CD14-positive monocyte (primary cell): ENCODE measurements at regions not wholly inside any gene's neighbourhood (a gene's known extent, or its start where the extent isn't known, plus 50 kb on each side); places are given as distances from the start of the nearest gene placed in this dataset.

Experiments
- DNase-seq, 3 donors: peaks; one replicate each; pipeline ENCODE4 v3.0.0-alpha.2; 2011 to 2022
- H2AFZ ChIP-seq: 2 replicates; pipeline ENCODE4 v1.6.0; 2012; ENCODE audit warnings: mild to moderate bottlenecking, low read depth, low read length, inconsistent platforms; ENCODE audit not compliant: insufficient read depth, poor library complexity, severe bottlenecking
- H3K27ac ChIP-seq, 2 donors: 1 replicate in 1 of 2; 2 replicates in 1 of 2; pipeline ENCODE4 v1.5.1; 2012 to 2013; ENCODE audit warnings: low read length in 2 of 2, control low read depth in 1 of 2, inconsistent platforms in 1 of 2, low read depth in 1 of 2, mild to moderate bottlenecking in 1 of 2
- H3K27me3 ChIP-seq, 2 donors: one replicate each; pipeline versions ENCODE4 v1.6.0 to v1.6.1; 2011 to 2013; ENCODE audit warnings: low read length in 2 of 2; ENCODE audit not compliant: control insufficient read depth in 2 of 2, insufficient read depth in 2 of 2
- H3K36me3 ChIP-seq, 2 donors: replicated peaks in 1 of 2; 1 replicate in 1 of 2; 2 replicates in 1 of 2; pipeline versions ENCODE4 v1.5.1 to v1.6.1; 2012 to 2013; ENCODE audit warnings: low read length in 2 of 2, control low read depth in 1 of 2, inconsistent platforms in 1 of 2, mild to moderate bottlenecking in 1 of 2; ENCODE audit not compliant: insufficient read depth in 2 of 2, control insufficient read depth in 1 of 2
- H3K4me1 ChIP-seq, 2 donors: 1 replicate in 1 of 2; 2 replicates in 1 of 2; pipeline versions ENCODE4 v1.5.1 to v1.6.1; 2012 to 2013; ENCODE audit warnings: low read length in 2 of 2, control low read depth in 1 of 2, inconsistent platforms in 1 of 2, mild to moderate bottlenecking in 1 of 2, moderate library complexity in 1 of 2; ENCODE audit not compliant: insufficient read depth in 2 of 2, control insufficient read depth in 1 of 2
- H3K4me2 ChIP-seq: replicated peaks from 2 replicates; pipeline ENCODE3; 2012; ENCODE audit warnings: low read length, moderate library complexity, mild to moderate bottlenecking; ENCODE audit not compliant: poor library complexity, severe bottlenecking; ENCODE audit errors: extremely low read depth
- H3K4me3 ChIP-seq, 3 experiments: fragments of 200-600 bp in 1 of 3; sonication (generic) in 1 of 3; replicated peaks in 1 of 3; 1 replicate in 2 of 3; 2 replicates in 1 of 3; pipeline ENCODE4 v1.5.1; 2011 to 2013; ENCODE audit warnings: low read length in 3 of 3, mild to moderate bottlenecking in 3 of 3, control low read depth in 2 of 3, low read depth in 2 of 3, inconsistent platforms in 1 of 3, moderate library complexity in 1 of 3
- H3K79me2 ChIP-seq: 2 replicates; pipeline ENCODE4 v1.6.0; 2012; ENCODE audit warnings: mild to moderate bottlenecking, control low read depth, inconsistent platforms, low read length, moderate library complexity; ENCODE audit not compliant: insufficient read depth
- H3K9ac ChIP-seq: 2 replicates; pipeline ENCODE4 v1.6.0; 2017; ENCODE audit warnings: low read length, mild to moderate bottlenecking; ENCODE audit not compliant: insufficient read depth, poor library complexity, severe bottlenecking
- H3K9me3 ChIP-seq, 2 donors: replicated peaks in 1 of 2; 1 replicate in 1 of 2; 2 replicates in 1 of 2; pipeline versions ENCODE4 v1.5.1 to v1.6.1; 2012 to 2013; ENCODE audit warnings: low read length in 2 of 2, control low read depth in 1 of 2; ENCODE audit not compliant: control insufficient read depth in 1 of 2, insufficient read depth in 1 of 2
- H4K20me1 ChIP-seq: 2 replicates; pipeline ENCODE4 v1.6.0; 2012; ENCODE audit warnings: mild to moderate bottlenecking, low read length, control low read depth, moderate library complexity; ENCODE audit not compliant: insufficient read depth
- H3K27ac Mint-ChIP-seq, 7 donors: one replicate each; pipeline ENCODE4 v1.8.0; 2020; ENCODE audit warnings: mild to moderate bottlenecking in 7 of 7, mixed read lengths in 7 of 7, moderate library complexity in 6 of 7, inconsistent platforms in 2 of 7
- H3K27me3 Mint-ChIP-seq, 3 donors: one replicate each; pipeline ENCODE4 v1.8.0; 2021 to 2022; ENCODE audit warnings: low read depth in 3 of 3, mild to moderate bottlenecking in 3 of 3, mixed read lengths in 3 of 3, moderate library complexity in 3 of 3, inconsistent platforms in 1 of 3
- H3K36me3 Mint-ChIP-seq, 2 donors: one replicate each; pipeline ENCODE4 v1.8.0; 2020; ENCODE audit warnings: mixed read lengths in 2 of 2, inconsistent platforms in 1 of 2, mild to moderate bottlenecking in 1 of 2
- H3K4me1 Mint-ChIP-seq: one replicate; pipeline ENCODE4 v1.8.0; 2020; ENCODE audit warnings: mild to moderate bottlenecking, mixed read lengths
- H3K4me3 Mint-ChIP-seq, 2 donors: one replicate each; pipeline ENCODE4 v1.8.0; 2020; ENCODE audit warnings: mild to moderate bottlenecking in 2 of 2, mixed read lengths in 2 of 2, moderate library complexity in 1 of 2
- H3K9me3 Mint-ChIP-seq, 7 donors: one replicate each; pipeline ENCODE4 v1.8.0; 2020 to 2022; ENCODE audit warnings: mixed read lengths in 7 of 7, mild to moderate bottlenecking in 6 of 7, moderate library complexity in 6 of 7, inconsistent platforms in 2 of 7
- CTCF ChIP-seq: fragments of 200-600 bp; IDR thresholded peaks from one replicate; pipeline ENCODE4 v1.8.0; 2022; ENCODE audit warnings: antibody characterized with exemption, mild to moderate bottlenecking
- WGBS: methylation state at CpG from one replicate; pipeline ENCODE4 v1.1.5; 2013; ENCODE audit warnings: missing lambda C conversion rate; ENCODE audit not compliant: insufficient coverage; 5-methylcytosine and 5-hydroxymethylcytosine counted together
- intact Hi-C, 2 donors: fragments of 100-400 bp; cut with micrococcal nuclease; formaldehyde crosslinking; loops; one replicate each; pipeline versions ENCODE4 v1.15.0 to v1.15.1; 2023

- no peak for TF ChIP-seq CTCF
- DNase-seq: no peak
- intact Hi-C loops: loop anchor here in 1 of 2 donors (10.0 kb wide), 1 partner anchor 172 kb away; no protein-coding TSS in a partner anchor
- no peak overlapping the region for H3K4me3 ChIP-seq
- no peak overlapping the region for H2AFZ ChIP-seq
- H3K36me3 ChIP-seq: no peaks in the 10 kb centered on the region
- H3K27ac Mint-ChIP-seq: no peak overlapping the region
- no peaks in the 10 kb centered on the region for H3K27me3 ChIP-seq
- no peaks in the 10 kb centered on the region for H3K79me2 ChIP-seq
- peaks cover 21 to 25% of the 10 kb centered on the region in 2 donors for H3K4me1 ChIP-seq
- H3K4me2 ChIP-seq: no peak overlapping the region
- 92% methylated on average over 9 of the region's 13 CpGs for WGBS
- H3K9me3 ChIP-seq: no peaks in the 10 kb centered on the region
- no peak overlapping the region for H3K4me3 Mint-ChIP-seq
- no peaks in the 10 kb centered on the region for H3K36me3 Mint-ChIP-seq
- H3K9me3 Mint-ChIP-seq: peaks cover 0 to 2% (median 0%) of the 10 kb centered on the region in 7 donors
- no peak overlapping the region for H3K27ac ChIP-seq
- H3K27me3 Mint-ChIP-seq: peaks cover 2 to 6% (median 3%) of the 10 kb centered on the region in 3 donors
- peaks cover 32% of the 10 kb centered on the region for H3K4me1 Mint-ChIP-seq
- H4K20me1 ChIP-seq: no peaks in the 10 kb centered on the region
- H3K9ac ChIP-seq: no peak overlapping the region
These were observed 86.7 kb downstream of the FAM43A start for GRCh38 chr3:194772241-194773000.

DNA sequence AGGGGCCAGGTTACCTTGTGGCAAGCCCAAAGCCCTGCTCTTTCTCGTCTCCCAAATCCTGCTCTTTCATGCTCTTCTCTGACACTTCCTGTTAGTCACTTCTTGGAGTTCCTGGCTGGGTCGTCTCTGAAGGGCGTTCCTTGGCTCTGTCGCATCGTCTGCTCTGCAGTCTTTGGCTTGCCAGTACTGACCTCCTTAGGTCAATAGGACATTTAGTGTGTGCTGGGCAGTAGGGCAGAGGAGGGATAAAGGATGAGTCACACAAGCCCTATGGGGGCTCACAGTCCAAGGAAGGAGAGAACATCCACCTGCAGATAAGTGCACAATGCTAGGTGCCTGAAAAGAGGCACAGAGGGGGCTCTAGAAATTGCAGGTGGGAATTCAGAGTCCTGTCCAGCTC lies 87.5 kb downstream of the FAM43A start:
- H3K4me3 Mint-ChIP-seq: no peak overlapping the region
- no peak overlapping the region for H3K4me2 ChIP-seq

More for the DNA sequence above, 87.5 kb downstream of the FAM43A start:
- H3K79me2 ChIP-seq: no peaks in the 10 kb centered on the region
- H3K9me3 ChIP-seq: no peaks in the 10 kb centered on the region
- H3K27ac Mint-ChIP-seq: no peak overlapping the region
- no CpG with 5 or more reads among the region's 5 CpGs for WGBS
- H3K27me3 ChIP-seq: no peaks in the 10 kb centered on the region
- peaks cover 3 to 10% (median 6%) of the 10 kb centered on the region in 3 donors for H3K27me3 Mint-ChIP-seq
- H3K27ac ChIP-seq: no peak overlapping the region
- H4K20me1 ChIP-seq: no peaks in the 10 kb centered on the region
- no peak overlapping the region for H3K4me3 ChIP-seq
- H2AFZ ChIP-seq: no peak overlapping the region
- H3K9me3 Mint-ChIP-seq: no peaks in the 10 kb centered on the region
- peaks cover 13 to 17% of the 10 kb centered on the region in 2 donors for H3K4me1 ChIP-seq
- no peaks in the 10 kb centered on the region for H3K36me3 ChIP-seq
- TF ChIP-seq CTCF: no peak
- H3K9ac ChIP-seq: no peak overlapping the region
- H3K4me1 Mint-ChIP-seq: peaks cover 24% of the 10 kb centered on the region
- intact Hi-C loops: loop anchor here in 1 of 2 donors (10.0 kb wide), 1 partner anchor 172 kb away; no protein-coding TSS in a partner anchor
- H3K36me3 Mint-ChIP-seq: no peaks in the 10 kb centered on the region
- DNase-seq: no peak
